Mucosa of descending colon (tissue), 3 donors: ENCODE measurements at regions not wholly inside any gene's neighbourhood (a gene's known extent, or its start where the extent isn't known, plus 50 kb on each side); places are given as distances from the start of the nearest gene placed in this dataset.

Experiments
- ATAC-seq: fragments of 200-7000 bp; cut with Tn5 transposase; one replicate; pipeline ENCODE4 v1.9.1; 2020; ENCODE audit warnings: mild to moderate bottlenecking, moderate library complexity
- DNase-seq, 3 donors: peaks; one replicate each; pipeline ENCODE4 v3.0.0-alpha.2; 2020
- H3K36me3 ChIP-seq: fragments of 200-600 bp; one replicate; pipeline ENCODE4 v1.8.0; 2021; ENCODE audit warnings: low read depth, mild to moderate bottlenecking
- H3K4me1 ChIP-seq: fragments of 200-600 bp; one replicate; pipeline ENCODE4 v1.8.0; 2021; ENCODE audit warnings: low read depth, mild to moderate bottlenecking
- H3K4me3 ChIP-seq: fragments of 200-600 bp; one replicate; pipeline ENCODE4 v1.8.0; 2021; ENCODE audit warnings: mild to moderate bottlenecking
- H3K9me3 ChIP-seq: fragments of 200-600 bp; one replicate; pipeline ENCODE4 v1.8.0; 2021; ENCODE audit warnings: mild to moderate bottlenecking
- intact Hi-C, 2 donors: fragments of 100-400 bp; cut with DNase I in 1 of 2; cut with micrococcal nuclease in 1 of 2; formaldehyde crosslinking; loops; one replicate each; pipeline versions ENCODE4 v1.11.0 to v1.11.1; 2022; cut with DNase I, micrococcal nuclease
- TF ChIP-seq, protein P1 (sequence below): fragments of 200-600 bp; IDR thresholded peaks from one replicate; pipeline ENCODE4 v1.8.0; 2022; ENCODE audit warnings: antibody characterized with exemption, mild to moderate bottlenecking
- donor health status: DM: no; HTN: no; CAD: no; lungs with moderate emphysema.
- donor health status: DM: no; HTN: no; CAD: no.
- donor health status: DM: no; HTN: yes; CAD: no.

GRCh38 chr4:3859571-3859970 lies 93.4 kb downstream of the ADRA2C start:
- Histone ChIP-seq H3K36me3 (no peaks in the 10 kb centered on the region), H3K4me1 (no peaks in the 10 kb centered on the region), H3K9me3 (no peaks in the 10 kb centered on the region), H3K4me3 (no peak overlapping the region)
- no peak for ATAC-seq
- DNase-seq, result no peak
- intact Hi-C loops, result no loop called here
- TF ChIP-seq, protein P1, sequence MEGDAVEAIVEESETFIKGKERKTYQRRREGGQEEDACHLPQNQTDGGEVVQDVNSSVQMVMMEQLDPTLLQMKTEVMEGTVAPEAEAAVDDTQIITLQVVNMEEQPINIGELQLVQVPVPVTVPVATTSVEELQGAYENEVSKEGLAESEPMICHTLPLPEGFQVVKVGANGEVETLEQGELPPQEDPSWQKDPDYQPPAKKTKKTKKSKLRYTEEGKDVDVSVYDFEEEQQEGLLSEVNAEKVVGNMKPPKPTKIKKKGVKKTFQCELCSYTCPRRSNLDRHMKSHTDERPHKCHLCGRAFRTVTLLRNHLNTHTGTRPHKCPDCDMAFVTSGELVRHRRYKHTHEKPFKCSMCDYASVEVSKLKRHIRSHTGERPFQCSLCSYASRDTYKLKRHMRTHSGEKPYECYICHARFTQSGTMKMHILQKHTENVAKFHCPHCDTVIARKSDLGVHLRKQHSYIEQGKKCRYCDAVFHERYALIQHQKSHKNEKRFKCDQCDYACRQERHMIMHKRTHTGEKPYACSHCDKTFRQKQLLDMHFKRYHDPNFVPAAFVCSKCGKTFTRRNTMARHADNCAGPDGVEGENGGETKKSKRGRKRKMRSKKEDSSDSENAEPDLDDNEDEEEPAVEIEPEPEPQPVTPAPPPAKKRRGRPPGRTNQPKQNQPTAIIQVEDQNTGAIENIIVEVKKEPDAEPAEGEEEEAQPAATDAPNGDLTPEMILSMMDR, result no peak

DNA sequence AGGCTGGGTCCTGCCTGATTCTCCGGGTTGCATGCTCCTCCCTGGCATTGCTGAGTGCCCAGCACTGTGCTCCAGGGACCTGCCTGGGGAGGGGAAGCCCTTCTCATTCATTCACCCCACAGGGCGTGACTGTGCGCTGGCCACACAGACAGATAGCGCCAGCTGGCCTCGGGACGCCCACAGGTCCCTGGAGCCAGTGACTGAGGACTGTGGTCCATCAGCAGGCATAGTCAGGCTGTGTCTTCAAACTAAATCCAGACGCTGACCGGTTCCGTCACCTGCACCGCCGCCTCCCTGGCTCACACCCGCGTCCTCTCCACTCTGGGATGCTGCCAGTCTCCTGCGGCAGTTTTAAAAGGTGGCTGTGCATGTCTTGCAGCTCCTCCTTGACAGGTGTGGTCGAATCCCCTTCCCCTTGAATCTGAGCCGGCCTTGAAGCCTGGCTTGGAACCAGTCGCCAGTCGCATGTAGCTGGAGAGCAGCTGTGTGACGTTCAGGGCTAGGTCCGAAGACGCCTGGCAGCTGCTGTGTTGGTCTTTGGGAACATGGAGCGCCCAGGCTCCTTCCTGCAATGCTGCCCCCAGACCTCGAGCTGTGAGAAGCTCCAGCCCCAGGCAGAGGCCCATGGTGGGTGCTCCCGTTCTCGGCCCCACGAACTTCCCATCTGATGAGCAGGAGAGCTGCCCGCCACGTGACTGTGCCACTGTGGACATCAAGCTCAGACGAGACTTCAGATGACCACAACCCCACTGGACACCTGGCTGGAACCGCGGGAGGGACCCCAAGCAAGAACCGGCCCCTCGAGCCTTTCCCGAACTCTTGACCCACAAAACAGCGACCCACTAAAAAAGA lies 94.1 kb downstream of the ADRA2C start:
- H3K4me1 ChIP-seq, result no peaks in the 10 kb centered on the region
- no peak overlapping the region for H3K4me3 ChIP-seq
- DNase-seq (no peak), ATAC-seq (no peak)
- H3K9me3 ChIP-seq, result no peaks in the 10 kb centered on the region
- intact Hi-C loops, result no loop called here
- TF ChIP-seq, protein P1, result no peak
- H3K36me3 ChIP-seq, result no peaks in the 10 kb centered on the region

DNA sequence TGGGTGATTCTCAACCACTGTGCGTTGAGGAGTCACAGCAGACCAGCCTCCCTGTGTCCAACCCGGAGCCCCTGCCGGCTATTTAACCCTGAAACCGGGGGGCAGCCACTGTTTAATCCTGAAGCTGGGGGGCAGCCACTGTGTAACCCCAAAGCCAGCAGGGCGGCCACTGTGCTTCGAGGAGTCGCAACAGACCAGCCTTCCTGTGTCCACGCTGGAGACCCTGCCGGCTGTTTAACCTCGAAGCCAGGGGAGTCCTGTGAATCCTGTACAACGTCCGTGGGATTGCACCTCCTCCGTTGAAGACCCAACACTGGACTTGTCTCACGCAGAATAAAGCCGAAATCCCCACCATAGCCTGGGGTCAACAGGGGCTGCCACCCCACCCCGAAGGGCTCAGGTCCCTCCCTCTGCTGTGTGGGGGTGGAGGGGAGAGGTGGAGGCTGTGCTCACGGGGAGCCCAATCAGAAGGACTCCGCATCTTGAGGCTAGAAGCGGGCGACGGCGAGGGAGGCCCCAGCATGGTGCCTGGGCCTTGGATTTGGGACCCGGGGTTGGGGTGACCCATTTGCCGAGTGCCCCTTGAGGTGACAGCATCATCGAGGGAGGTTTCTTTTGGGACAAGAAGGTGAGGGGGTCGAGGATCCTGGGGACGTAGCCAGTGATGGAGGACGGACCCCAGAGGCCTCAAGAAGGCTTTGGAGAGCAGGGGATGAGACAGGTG lies 94.9 kb downstream of the ADRA2C start:
- no peaks in the 10 kb centered on the region for H3K4me1 ChIP-seq
- TF ChIP-seq, protein P1, result no peak
- H3K36me3 ChIP-seq, result no peaks in the 10 kb centered on the region
- H3K4me3 ChIP-seq, result no peak overlapping the region
- DNase-seq (no peak), ATAC-seq (no peak)
- no peaks in the 10 kb centered on the region for H3K9me3 ChIP-seq
- intact Hi-C loops, result no loop called here

DNA sequence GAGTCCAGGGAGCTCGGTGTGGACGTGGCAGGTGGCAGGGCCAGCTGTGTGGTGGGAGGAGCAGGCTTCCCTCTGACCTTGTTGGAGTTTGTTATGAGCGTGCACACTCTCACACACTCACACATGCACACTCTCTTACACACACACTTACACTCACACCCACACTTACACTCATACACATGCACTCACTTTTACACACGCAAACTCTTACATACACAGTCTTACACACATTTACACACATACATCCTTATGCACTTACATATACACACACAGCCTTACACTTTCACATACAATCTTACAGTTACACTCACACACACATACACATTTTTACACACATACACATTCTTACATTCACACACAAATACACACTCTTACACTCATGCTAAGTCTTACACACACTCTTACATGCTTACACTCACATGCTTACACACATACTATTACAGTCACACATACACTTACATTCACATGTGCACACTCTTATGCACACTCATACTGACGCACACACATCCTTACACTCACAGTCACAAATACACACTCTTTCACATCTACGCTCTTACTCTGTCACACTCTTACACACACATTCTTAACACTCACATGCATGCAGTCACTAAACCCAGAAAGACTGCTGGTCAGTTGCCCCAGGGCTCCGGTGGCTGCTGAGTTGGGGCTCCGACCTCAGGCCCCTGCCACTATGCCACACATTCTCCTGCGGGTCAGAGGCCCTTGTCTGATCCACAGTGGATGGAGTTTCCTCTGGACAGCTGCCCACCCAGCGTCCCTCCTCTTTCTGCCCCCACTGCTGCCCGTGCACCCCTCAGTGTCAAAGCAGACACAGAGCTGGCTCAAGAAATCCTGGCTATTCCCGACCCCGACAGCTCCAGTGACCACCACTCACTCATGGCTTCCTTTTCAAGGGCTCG lies 95.8 kb downstream of the ADRA2C start:
- ATAC-seq (no peak), DNase-seq (no peak)
- no peaks in the 10 kb centered on the region for H3K36me3 ChIP-seq
- no peaks in the 10 kb centered on the region for H3K4me1 ChIP-seq
- no peaks in the 10 kb centered on the region for H3K9me3 ChIP-seq
- TF ChIP-seq, protein P1, result no peak
- intact Hi-C loops, result no loop called here
- H3K4me3 ChIP-seq, result no peak overlapping the region

DNA sequence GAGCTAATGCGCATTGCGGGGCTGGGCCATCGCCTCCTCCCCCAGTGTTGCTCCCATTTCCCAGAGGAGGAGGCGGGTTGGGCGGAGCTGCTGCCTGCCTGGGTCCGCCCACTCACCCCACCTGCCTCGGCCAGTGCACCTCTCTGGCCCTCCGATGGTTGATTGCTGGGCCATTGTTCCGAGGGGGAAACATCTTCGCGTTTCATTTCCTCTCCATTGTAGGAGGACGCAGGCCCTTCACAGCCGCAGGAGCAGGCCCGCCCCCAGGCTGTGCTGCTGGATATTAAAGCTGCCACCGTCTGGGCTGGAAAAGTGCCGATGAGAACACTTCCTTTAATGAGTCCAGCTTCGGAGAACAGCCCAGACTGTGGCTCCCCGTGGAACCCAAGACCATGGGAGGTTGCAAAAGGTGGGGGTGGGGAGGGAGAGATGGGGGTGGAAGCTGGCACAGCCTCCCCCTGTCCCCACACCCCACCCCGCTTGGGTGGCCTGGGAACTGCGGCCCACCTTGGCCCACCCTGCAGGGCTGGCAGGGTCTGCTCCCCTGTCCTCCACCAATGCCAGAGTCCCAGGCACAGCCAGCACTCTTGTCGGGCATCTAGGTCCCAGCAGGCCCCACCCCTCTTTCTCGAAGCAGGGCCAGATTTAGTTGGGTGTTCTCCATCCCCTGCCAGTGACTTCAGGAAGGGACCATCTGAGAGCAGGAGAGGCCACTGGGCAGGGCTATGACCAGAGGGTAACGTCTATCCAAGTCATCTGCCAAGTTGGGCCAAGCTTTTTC lies 96.6 kb downstream of the ADRA2C start:
- TF ChIP-seq, protein P1, result no peak

More for the DNA sequence above, 96.6 kb downstream of the ADRA2C start:
- no peaks in the 10 kb centered on the region for H3K36me3 ChIP-seq
- H3K9me3 ChIP-seq, result no peaks in the 10 kb centered on the region
- ATAC-seq, result no peak
- intact Hi-C loops, result no loop called here
- no peak overlapping the region for H3K4me3 ChIP-seq
- no peak for DNase-seq
- H3K4me1 ChIP-seq, result no peaks in the 10 kb centered on the region
